Superior temporal gyrus (tissue), 1 donor: ENCODE measurements at regions not wholly inside any gene's neighbourhood (a gene's known extent, or its start where the extent isn't known, plus 50 kb on each side); places are given as distances from the start of the nearest gene placed in this dataset.

Experiments used
- DNase-seq: peaks from one replicate; pipeline ENCODE4 v3.0.0-alpha.2; 2016; ENCODE audit errors: extremely low spot score

GRCh38 chr6:138577151-138577915 lies 78.0 kb upstream of the NHSL1 start:
- no peak for DNase-seq

GRCh38 chr6:138580040-138580439 lies 80.7 kb upstream of the NHSL1 start:
- no peak for DNase-seq

GRCh38 chr6:138580801-138581200 lies 81.5 kb upstream of the NHSL1 start:
- no peak for DNase-seq

- no peak for DNase-seq
These were observed 83.3 kb upstream of the NHSL1 start for GRCh38 chr6:138582573-138582972.

GRCh38 chr6:138586638-138587037 lies 87.3 kb upstream of the NHSL1 start:
- no peak for DNase-seq

GRCh38 chr6:138588805-138589434 lies 89.6 kb upstream of the NHSL1 start:
- peak; percentile 89 for DNase-seq

- peak; percentile 87 for DNase-seq
These were observed 91.8 kb upstream of the NHSL1 start for GRCh38 chr6:138590796-138591709.

GRCh38 chr6:138592749-138593123 lies 93.4 kb upstream of the NHSL1 start:
- no peak for DNase-seq

- DNase-seq, result no peak
These were observed 94.0 kb upstream of the NHSL1 start for GRCh38 chr6:138593124-138593877.

GRCh38 chr6:138593909-138594757 lies 94.8 kb upstream of the NHSL1 start:
- DNase-seq, result no peak

- DNase-seq, result no peak
These were observed 95.5 kb upstream of the NHSL1 start for GRCh38 chr6:138594758-138595140.

- DNase-seq, result no peak
These were observed 96.8 kb upstream of the NHSL1 start for GRCh38 chr6:138596126-138596525.

- DNase-seq, result no peak
These were observed 97.3 kb upstream of the NHSL1 start for GRCh38 chr6:138596591-138596990.

- DNase-seq, result no peak
These were observed 98.0 kb upstream of the NHSL1 start for GRCh38 chr6:138597336-138597735.

GRCh38 chr6:138598562-138599173 lies 99.4 kb upstream of the NHSL1 start:
- no peak for DNase-seq

- no peak for DNase-seq
These were observed 101.0 kb upstream of the NHSL1 start for GRCh38 chr6:138600261-138600660.

GRCh38 chr6:138600726-138601125 lies 101.4 kb upstream of the NHSL1 start:
- DNase-seq, result no peak

- DNase-seq, result no peak
These were observed 101.8 kb upstream of the NHSL1 start for GRCh38 chr6:138601128-138601527.

GRCh38 chr6:138605958-138606357 lies 106.7 kb upstream of the NHSL1 start:
- DNase-seq, result no peak
